Tibial nerve (tissue), 3 donors: ENCODE measurements at regions not wholly inside any gene's neighbourhood (a gene's known extent, or its start where the extent isn't known, plus 50 kb on each side); places are given as distances from the start of the nearest gene placed in this dataset.

ENCODE experiments used
- POLR2A ChIP-seq, 2 donors: fragments of 450-650 bp; IDR thresholded peaks; one replicate each; pipeline ENCODE4 v1.6.1; 2017; ENCODE audit warnings: antibody characterized with exemption in 2 of 2, mild to moderate bottlenecking in 2 of 2, moderate library complexity in 2 of 2
- TF ChIP-seq, protein P1 (sequence below), 5 experiments: fragments of 200-600 bp in 3 of 5; fragments of 450-650 bp in 2 of 5; sonication (generic) in 3 of 5; IDR thresholded peaks; one replicate each; pipeline ENCODE4 v1.5.1; 2016 to 2019; ENCODE audit warnings: antibody characterized with exemption in 5 of 5, mild to moderate bottlenecking in 3 of 5, moderate library complexity in 2 of 5

DNA sequence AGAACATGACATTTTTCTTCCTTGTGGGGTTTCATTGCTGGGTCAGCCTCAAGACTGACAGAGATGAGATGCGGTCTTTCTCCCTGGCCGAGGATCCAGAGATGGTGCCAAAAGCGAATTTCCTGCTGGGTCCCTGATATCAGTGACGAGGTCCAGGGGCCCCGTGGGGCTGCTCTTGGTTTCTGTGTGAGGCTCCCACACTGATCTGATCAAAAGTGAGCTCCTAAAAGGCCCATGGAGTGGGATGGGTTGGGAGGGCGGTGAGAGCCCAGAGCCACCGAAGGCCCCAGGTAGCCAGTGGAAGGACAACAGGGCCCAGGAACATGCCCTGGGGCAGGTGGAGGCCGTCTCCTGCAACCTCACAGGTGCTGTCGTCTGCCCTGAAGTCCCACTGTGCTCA lies 208.4 kb upstream of the CDH4 start:
- TF ChIP-seq POLR2A (IDR thresholded peaks at IDR 0.05) = no peak
- TF ChIP-seq, protein P1, sequence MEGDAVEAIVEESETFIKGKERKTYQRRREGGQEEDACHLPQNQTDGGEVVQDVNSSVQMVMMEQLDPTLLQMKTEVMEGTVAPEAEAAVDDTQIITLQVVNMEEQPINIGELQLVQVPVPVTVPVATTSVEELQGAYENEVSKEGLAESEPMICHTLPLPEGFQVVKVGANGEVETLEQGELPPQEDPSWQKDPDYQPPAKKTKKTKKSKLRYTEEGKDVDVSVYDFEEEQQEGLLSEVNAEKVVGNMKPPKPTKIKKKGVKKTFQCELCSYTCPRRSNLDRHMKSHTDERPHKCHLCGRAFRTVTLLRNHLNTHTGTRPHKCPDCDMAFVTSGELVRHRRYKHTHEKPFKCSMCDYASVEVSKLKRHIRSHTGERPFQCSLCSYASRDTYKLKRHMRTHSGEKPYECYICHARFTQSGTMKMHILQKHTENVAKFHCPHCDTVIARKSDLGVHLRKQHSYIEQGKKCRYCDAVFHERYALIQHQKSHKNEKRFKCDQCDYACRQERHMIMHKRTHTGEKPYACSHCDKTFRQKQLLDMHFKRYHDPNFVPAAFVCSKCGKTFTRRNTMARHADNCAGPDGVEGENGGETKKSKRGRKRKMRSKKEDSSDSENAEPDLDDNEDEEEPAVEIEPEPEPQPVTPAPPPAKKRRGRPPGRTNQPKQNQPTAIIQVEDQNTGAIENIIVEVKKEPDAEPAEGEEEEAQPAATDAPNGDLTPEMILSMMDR (IDR thresholded peaks at IDR 0.05) = no peak
